ENCODE measurements at regions not wholly inside any gene's neighbourhood (a gene's known extent, or its start where the extent isn't known, plus 50 kb on each side); places are given as distances from the start of the nearest gene placed in this dataset.

DNA sequence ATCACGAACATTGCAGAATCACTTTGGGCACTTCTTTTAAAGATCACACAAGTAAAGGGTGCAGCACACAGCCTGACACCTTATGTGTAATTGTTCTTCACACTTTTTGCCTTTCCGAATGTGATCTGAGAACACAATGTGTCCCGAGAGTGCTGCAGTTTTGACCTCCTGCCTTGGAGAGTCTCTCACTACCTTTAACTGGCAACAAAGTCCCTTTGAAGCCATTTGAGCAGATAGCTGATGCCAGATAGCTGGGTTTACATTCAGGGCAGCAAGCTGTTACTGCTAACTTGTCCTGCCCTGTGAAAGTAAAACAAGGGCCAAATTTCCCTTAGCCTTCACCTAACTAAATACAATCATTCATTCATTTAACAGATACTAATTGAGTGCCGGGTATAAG is 411.0 kb upstream of the DYNLRB2 start:
- no peak overlapping the region for H3K4me2 ChIP-seq (ENCODE audit: low read length)
- H3K4me1 ChIP-seq (ENCODE audit: insufficient read depth, low read length), result no peaks in the 10 kb centered on the region
- H3K9me2 ChIP-seq (replicated peaks; ENCODE audit: low read length), result no peaks in the 10 kb centered on the region
- DNase-seq, result no peak
- no peak for ATAC-seq
- no peaks in the 10 kb centered on the region for H3F3A ChIP-seq (ENCODE audit: low read length, unreplicated experiment)
- H3K9ac ChIP-seq (ENCODE audit: low read length), result no peak overlapping the region
- no peaks in the 10 kb centered on the region for H4K20me1 ChIP-seq (ENCODE audit: low read length)
- CTCF ChIA-PET, result no interaction called here
- intact Hi-C loops (cut with micrococcal nuclease), result no loop called here
- POLR2A ChIA-PET (ENCODE audit: unreplicated experiment), result no interaction called here
- no TSS peak for BruUV-seq (replicated peaks)
- no peaks in the 10 kb centered on the region for H3K36me3 ChIP-seq (ENCODE audit: low read depth, low read length)
- no peak overlapping the region for H3K4me3 ChIP-seq (ENCODE audit: low read length)
- H3K9me3 ChIP-seq (ENCODE audit: low read length), result no peaks in the 10 kb centered on the region
- TF ChIP-seq EZH2 (IDR thresholded peaks at IDR 0.05; ENCODE audit: low read length, unreplicated experiment) (no peak), EZH2phosphoT487 (IDR thresholded peaks at IDR 0.05; ENCODE audit: borderline replicate concordance, low read length) (no peak)
- TF ChIP-seq, protein P1, sequence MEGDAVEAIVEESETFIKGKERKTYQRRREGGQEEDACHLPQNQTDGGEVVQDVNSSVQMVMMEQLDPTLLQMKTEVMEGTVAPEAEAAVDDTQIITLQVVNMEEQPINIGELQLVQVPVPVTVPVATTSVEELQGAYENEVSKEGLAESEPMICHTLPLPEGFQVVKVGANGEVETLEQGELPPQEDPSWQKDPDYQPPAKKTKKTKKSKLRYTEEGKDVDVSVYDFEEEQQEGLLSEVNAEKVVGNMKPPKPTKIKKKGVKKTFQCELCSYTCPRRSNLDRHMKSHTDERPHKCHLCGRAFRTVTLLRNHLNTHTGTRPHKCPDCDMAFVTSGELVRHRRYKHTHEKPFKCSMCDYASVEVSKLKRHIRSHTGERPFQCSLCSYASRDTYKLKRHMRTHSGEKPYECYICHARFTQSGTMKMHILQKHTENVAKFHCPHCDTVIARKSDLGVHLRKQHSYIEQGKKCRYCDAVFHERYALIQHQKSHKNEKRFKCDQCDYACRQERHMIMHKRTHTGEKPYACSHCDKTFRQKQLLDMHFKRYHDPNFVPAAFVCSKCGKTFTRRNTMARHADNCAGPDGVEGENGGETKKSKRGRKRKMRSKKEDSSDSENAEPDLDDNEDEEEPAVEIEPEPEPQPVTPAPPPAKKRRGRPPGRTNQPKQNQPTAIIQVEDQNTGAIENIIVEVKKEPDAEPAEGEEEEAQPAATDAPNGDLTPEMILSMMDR (conservative IDR thresholded peaks at IDR 0.05; ENCODE audit: low read depth, low read length), result no peak
- H2AFZ ChIP-seq (ENCODE audit: low read length), result no peak overlapping the region
- peaks cover 4% of the 10 kb centered on the region; the same call in 1 of the 2 replicates for H3K27me3 ChIP-seq (ENCODE audit: low read length)
- H3K79me2 ChIP-seq (ENCODE audit: low read length), result no peaks in the 10 kb centered on the region
- no peak overlapping the region for H3K27ac ChIP-seq (ENCODE audit: low read length)

DNA sequence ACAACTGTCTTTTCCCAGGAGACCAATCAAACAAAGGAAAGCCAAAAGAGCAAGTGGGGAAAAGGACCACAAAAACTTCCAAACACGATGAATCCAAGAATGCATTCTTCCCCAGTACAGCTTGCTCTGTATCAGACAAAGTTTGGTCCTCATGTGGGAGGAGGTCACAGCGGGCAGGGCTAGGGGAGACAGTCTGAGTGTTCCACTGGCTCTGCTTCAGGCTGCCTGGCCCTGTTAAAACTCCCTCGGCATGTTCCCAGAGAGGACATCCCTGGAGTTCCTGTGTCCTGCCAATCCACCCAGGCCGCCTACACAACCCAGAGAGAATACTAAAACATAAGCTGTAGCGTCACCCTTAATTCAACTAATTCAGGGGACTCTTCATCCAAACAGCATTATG is 415.1 kb upstream of the DYNLRB2 start:
- ATAC-seq (no peak), DNase-seq (no peak)
- ChIA-PET CTCF (no interaction called here), POLR2A (ENCODE audit: unreplicated experiment) (no interaction called here)
- Histone ChIP-seq H3K79me2 (ENCODE audit: low read length) (no peaks in the 10 kb centered on the region), H3K36me3 (ENCODE audit: low read depth, low read length) (no peaks in the 10 kb centered on the region), H3K4me1 (ENCODE audit: insufficient read depth, low read length) (no peaks in the 10 kb centered on the region), H3K9me2 (replicated peaks; ENCODE audit: low read length) (no peaks in the 10 kb centered on the region), H3K4me2 (ENCODE audit: low read length) (no peak overlapping the region), H3K9ac (ENCODE audit: low read length) (no peak overlapping the region), H3K27ac (ENCODE audit: low read length) (no peak overlapping the region), H3K27me3 (ENCODE audit: low read length) (peaks cover 4% of the 10 kb centered on the region; the same call in 1 of the 2 replicates), H2AFZ (ENCODE audit: low read length) (no peak overlapping the region), H3K4me3 (ENCODE audit: low read length) (no peak overlapping the region), H3K9me3 (ENCODE audit: low read length) (no peaks in the 10 kb centered on the region), H3F3A (ENCODE audit: low read length, unreplicated experiment) (no peaks in the 10 kb centered on the region), H4K20me1 (ENCODE audit: low read length) (no peaks in the 10 kb centered on the region)
- TF ChIP-seq, protein P1 (conservative IDR thresholded peaks at IDR 0.05; ENCODE audit: low read depth, low read length), result no peak
- no peak for TF ChIP-seq EZH2phosphoT487 (IDR thresholded peaks at IDR 0.05; ENCODE audit: borderline replicate concordance, low read length)
- no peak for TF ChIP-seq EZH2 (IDR thresholded peaks at IDR 0.05; ENCODE audit: low read length, unreplicated experiment)
- intact Hi-C loops (cut with micrococcal nuclease), result no loop called here
- BruUV-seq (replicated peaks), result no TSS peak

DNA sequence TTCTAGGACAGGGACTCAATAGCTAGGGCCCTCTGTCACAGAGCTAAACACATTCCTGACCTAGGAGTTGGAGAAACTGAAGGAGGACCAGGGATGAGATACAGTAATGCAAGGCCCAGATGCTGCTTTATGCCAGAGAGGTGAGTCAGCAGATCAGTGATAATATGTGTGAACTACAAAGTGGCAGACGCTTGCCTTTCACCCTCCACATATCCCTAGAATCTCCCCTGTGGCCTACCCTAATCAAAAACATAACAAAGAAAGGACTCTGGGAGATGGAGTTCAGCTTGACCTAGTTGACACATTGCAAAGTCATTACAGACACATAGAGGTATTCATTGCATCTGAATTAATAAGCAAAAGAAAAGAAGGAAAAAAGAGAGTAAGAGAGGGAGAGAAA is 417.6 kb upstream of the DYNLRB2 start:
- Histone ChIP-seq H3K9ac (ENCODE audit: low read length) (no peak overlapping the region), H4K20me1 (ENCODE audit: low read length) (no peaks in the 10 kb centered on the region), H3K9me3 (ENCODE audit: low read length) (no peaks in the 10 kb centered on the region), H3K9me2 (replicated peaks; ENCODE audit: low read length) (no peaks in the 10 kb centered on the region), H3K27ac (ENCODE audit: low read length) (no peak overlapping the region), H3K79me2 (ENCODE audit: low read length) (no peaks in the 10 kb centered on the region), H2AFZ (ENCODE audit: low read length) (no peak overlapping the region), H3K27me3 (ENCODE audit: low read length) (no peaks in the 10 kb centered on the region), H3K4me2 (ENCODE audit: low read length) (no peak overlapping the region), H3K4me3 (ENCODE audit: low read length) (no peak overlapping the region), H3K4me1 (ENCODE audit: insufficient read depth, low read length) (no peaks in the 10 kb centered on the region), H3K36me3 (ENCODE audit: low read depth, low read length) (no peaks in the 10 kb centered on the region), H3F3A (ENCODE audit: low read length, unreplicated experiment) (no peaks in the 10 kb centered on the region)
- DNase-seq, result no peak
- TF ChIP-seq EZH2 (IDR thresholded peaks at IDR 0.05; ENCODE audit: low read length, unreplicated experiment), result no peak
- TF ChIP-seq, protein P1 (conservative IDR thresholded peaks at IDR 0.05; ENCODE audit: low read depth, low read length), result no peak
- no peak for TF ChIP-seq EZH2phosphoT487 (IDR thresholded peaks at IDR 0.05; ENCODE audit: borderline replicate concordance, low read length)
- ATAC-seq, result no peak
- CTCF ChIA-PET, result no interaction called here
- intact Hi-C loops (cut with micrococcal nuclease), result no loop called here
- POLR2A ChIA-PET (ENCODE audit: unreplicated experiment), result no interaction called here
- BruUV-seq (replicated peaks), result no TSS peak

Data from PC-3 (cell line).